Right atrium auricular region (tissue), 2 donors: ENCODE measurements at regions not wholly inside any gene's neighbourhood (a gene's known extent, or its start where the extent isn't known, plus 50 kb on each side); places are given as distances from the start of the nearest gene placed in this dataset.
"Not testable (repeated sequence)": the region's sequence is repeated elsewhere in the genome, so short reads cannot be mapped to it uniquely, and the experiment has no call there.

Source experiments
- DNase-seq: peaks from one replicate; pipeline ENCODE4 v3.0.0-alpha.2; 2019; ENCODE audit warnings: low spot score
- H3K27ac ChIP-seq, 2 donors: fragments of 200-600 bp; sonication (generic); 1 replicate in 1 of 2; 2 replicates in 1 of 2; pipeline ENCODE4 v1.5.1; 2016 to 2019
- H3K27me3 ChIP-seq, 2 donors: fragments of 200-600 bp; sonication (generic); one replicate each; pipeline versions ENCODE4 v1.5.1 to v1.6.0; 2017 to 2019
- H3K36me3 ChIP-seq: fragments of 200-600 bp; sonication (generic); one replicate; pipeline ENCODE4 v1.5.1; 2016
- H3K4me1 ChIP-seq, 2 donors: fragments of 200-600 bp; sonication (generic); one replicate each; pipeline versions ENCODE4 v1.5.1 to v1.6.0; 2017 to 2019
- H3K4me3 ChIP-seq, 2 donors: fragments of 200-600 bp; sonication (generic); 1 replicate in 1 of 2; 2 replicates in 1 of 2; pipeline ENCODE4 v1.5.1; 2017 to 2019; ENCODE audit warnings: mild to moderate bottlenecking in 1 of 2, moderate library complexity in 1 of 2
- H3K9me3 ChIP-seq, 2 donors: fragments of 200-600 bp; sonication (generic); one replicate each; pipeline ENCODE4 v1.5.1; 2019
- CTCF ChIP-seq, 2 donors: fragments of 200-600 bp; sonication (generic); IDR thresholded peaks; one replicate each; pipeline ENCODE4 v1.5.1; 2019; ENCODE audit warnings: antibody characterized with exemption in 2 of 2

- Histone ChIP-seq H3K36me3 (no peaks in the 10 kb centered on the region), H3K27me3 (no peaks in the 10 kb centered on the region), H3K27ac (no peak overlapping the region), H3K4me3 (no peak overlapping the region), H3K9me3 (no peaks in the 10 kb centered on the region), H3K4me1 (no peaks in the 10 kb centered on the region)
- no peak for TF ChIP-seq CTCF (IDR thresholded peaks at IDR 0.05)
- no peak for DNase-seq
Measured at GRCh38 chr5:153373130-153373498, 117.4 kb upstream of the GRIA1 start.

- DNase-seq, H3K27ac ChIP-seq, H3K9me3 ChIP-seq, H3K36me3 ChIP-seq, H3K4me3 ChIP-seq, H3K27me3 ChIP-seq, H3K4me1 ChIP-seq: not testable (repeated sequence)
Measured at GRCh38 chr5:153381630-153382029, 108.8 kb upstream of the GRIA1 start.

GRCh38 chr5:153390569-153390968 is 99.9 kb upstream of the GRIA1 start:
- TF ChIP-seq CTCF (IDR thresholded peaks at IDR 0.05): no peak
- no peaks in the 10 kb centered on the region for H3K36me3 ChIP-seq
- H3K4me3 ChIP-seq: no peak overlapping the region
- H3K9me3 ChIP-seq: no peaks in the 10 kb centered on the region
- no peak overlapping the region for H3K27ac ChIP-seq
- no peaks in the 10 kb centered on the region for H3K27me3 ChIP-seq
- no peaks in the 10 kb centered on the region for H3K4me1 ChIP-seq
- no peak for DNase-seq

DNA sequence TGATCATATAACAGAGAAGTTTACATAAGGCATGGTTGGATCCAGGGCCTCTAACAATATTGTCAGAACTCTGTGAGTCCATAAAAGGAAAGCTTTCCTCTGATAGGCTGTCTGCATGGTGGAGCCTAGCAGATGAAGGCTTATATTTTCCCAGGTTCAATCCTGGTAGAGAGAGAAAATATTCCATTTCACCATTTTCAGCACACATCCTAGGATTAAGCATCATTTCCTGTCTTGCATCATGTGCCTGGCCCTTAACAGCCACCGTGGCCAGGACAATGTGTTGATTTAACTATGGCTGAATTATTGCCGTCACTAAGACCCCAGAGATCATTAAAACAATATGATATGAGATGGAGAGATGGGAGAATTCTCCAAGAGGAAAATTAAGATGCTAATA is 90.9 kb upstream of the GRIA1 start:
- H3K27me3 ChIP-seq: no peaks in the 10 kb centered on the region
- H3K27ac ChIP-seq: no peak overlapping the region
- DNase-seq: no peak
- TF ChIP-seq CTCF (IDR thresholded peaks at IDR 0.05): no peak
- H3K4me3 ChIP-seq: no peak overlapping the region
- no peaks in the 10 kb centered on the region for H3K9me3 ChIP-seq
- no peaks in the 10 kb centered on the region for H3K4me1 ChIP-seq
- H3K36me3 ChIP-seq: no peaks in the 10 kb centered on the region

DNA sequence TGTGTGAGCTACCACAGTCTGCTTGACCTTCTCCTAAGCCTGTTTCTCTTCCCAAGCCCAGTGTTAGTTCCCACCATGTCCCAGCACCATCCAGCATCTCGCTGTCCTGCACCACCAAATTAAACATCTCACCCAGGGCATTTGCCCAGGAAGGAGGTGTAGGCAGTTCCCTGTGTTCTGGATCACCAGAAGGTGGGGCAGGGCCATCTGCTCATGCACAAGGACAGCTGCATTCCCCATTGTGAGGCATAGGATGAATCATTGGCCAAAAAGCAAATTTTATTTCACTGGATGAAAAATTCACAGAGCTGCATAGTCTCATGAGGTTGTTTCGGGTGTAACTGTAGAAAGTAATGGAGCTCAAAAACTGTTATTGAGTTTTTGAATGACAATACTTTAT is 89.5 kb upstream of the GRIA1 start:
- DNase-seq: no peak
- no peaks in the 10 kb centered on the region for H3K9me3 ChIP-seq
- no peaks in the 10 kb centered on the region for H3K27me3 ChIP-seq
- no peak for TF ChIP-seq CTCF (IDR thresholded peaks at IDR 0.05)
- H3K27ac ChIP-seq: no peak overlapping the region
- no peaks in the 10 kb centered on the region for H3K36me3 ChIP-seq
- no peaks in the 10 kb centered on the region for H3K4me1 ChIP-seq
- H3K4me3 ChIP-seq: no peak overlapping the region

DNA sequence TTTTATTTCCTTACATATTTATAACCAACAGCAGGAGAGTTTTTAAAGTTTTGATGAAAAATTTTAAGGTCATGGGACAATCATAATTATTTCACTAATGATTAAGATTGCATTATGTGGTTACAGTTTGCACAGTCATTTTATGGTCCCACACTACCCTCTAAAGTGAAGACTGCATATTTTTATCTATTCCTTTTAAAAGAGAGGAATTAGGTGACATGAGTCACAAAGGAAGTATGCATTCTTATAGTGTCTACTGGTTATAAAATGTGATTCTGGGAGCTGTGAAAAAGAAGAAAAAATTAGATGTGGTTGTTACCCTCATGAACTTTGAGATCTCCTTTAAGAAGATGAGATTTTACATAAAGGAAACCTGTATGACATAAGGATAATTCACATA is 87.9 kb upstream of the GRIA1 start:
- no peaks in the 10 kb centered on the region for H3K9me3 ChIP-seq
- no peak for TF ChIP-seq CTCF (IDR thresholded peaks at IDR 0.05)
- DNase-seq: no peak
- no peak overlapping the region for H3K4me3 ChIP-seq
- H3K36me3 ChIP-seq: no peaks in the 10 kb centered on the region
- no peaks in the 10 kb centered on the region for H3K4me1 ChIP-seq
- no peaks in the 10 kb centered on the region for H3K27me3 ChIP-seq
- H3K27ac ChIP-seq: no peak overlapping the region
